Muscle of arm (tissue), 1 donor: ENCODE measurements at regions not wholly inside any gene's neighbourhood (a gene's known extent, or its start where the extent isn't known, plus 50 kb on each side); places are given as distances from the start of the nearest gene placed in this dataset.
"Not testable (repeated sequence)": the region's sequence is repeated elsewhere in the genome, so short reads cannot be mapped to it uniquely, and the experiment has no call there.

Source experiments
- DNase-seq: peaks from one replicate; pipeline ENCODE4 v3.0.0-alpha.2; 2013

DNA sequence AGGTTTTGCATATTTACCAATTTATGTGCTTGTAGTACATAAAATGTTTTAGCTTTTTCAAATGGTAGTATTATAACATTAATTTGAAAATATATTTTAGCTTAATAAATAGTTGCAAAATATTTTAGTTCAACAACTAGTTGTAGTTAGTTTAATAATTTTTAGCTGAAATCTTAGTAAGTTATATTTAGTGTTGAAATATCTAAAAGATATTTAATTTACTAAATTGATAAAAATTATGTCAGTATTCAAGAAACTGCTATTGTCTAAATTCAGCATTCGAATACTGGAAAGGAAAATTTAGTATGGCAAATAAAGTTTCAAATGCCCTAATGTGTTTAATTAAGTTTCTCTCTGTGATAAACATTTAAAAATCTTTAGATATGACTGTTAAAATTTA, 754.5 kb upstream of the MIR17HG start:
- no peak for DNase-seq

DNA sequence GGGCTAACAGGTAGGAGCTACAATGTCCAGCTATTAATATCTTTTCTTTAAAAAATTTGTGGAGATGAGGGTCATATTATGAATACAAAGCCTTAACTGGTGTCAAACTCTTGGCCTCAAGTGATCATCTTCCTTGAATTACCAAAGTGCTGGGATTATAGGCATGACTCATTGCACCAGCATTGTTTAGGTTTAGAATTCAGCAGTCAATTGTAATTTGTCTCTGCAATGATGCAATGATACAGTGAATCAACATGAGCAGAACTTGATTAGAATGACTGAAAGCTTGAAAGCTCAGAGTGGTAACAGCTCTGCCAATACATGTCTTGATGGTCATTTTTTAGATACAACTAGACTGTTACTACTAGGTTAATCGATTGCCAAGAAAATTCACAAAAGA, 752.8 kb upstream of the MIR17HG start:
- DNase-seq = no peak

DNA sequence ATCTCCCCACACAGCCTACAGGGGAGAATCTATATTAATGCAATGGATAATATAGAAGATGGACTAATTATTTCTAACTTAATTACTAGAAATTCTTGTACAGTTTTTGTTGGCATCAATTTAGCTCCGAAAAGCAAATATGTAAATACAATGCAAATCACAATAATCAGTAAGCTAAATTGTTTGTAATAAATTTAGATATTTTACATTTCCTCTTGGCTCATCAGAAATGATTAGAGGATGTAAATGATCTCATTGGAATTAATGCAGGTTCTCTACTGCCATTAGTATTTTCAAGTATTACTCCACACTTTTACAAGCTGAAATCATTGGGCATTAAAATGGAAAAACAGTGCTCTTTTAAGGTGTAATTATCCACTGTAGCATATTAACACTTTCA, 741.8 kb upstream of the MIR17HG start:
- no peak for DNase-seq

DNA sequence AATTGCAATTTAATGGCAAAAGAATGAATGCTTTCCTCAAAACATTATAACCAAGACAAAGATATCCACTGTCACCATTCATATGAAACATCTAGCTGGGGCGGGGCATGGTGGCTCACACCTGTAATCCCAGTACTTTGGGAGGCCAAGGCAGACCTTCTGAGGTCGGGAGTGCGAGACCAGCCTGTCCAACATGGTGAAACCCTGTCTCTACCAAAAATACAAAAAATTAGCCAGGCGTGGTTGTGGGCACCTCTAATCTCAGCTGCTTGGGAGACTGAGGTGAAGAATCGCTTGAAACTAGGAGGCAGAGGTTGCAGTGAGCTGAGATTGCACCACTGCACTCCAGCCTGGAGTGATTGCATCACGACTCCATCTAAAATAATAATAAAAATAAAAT, 740.6 kb upstream of the MIR17HG start:
- not testable (repeated sequence) for DNase-seq

DNA sequence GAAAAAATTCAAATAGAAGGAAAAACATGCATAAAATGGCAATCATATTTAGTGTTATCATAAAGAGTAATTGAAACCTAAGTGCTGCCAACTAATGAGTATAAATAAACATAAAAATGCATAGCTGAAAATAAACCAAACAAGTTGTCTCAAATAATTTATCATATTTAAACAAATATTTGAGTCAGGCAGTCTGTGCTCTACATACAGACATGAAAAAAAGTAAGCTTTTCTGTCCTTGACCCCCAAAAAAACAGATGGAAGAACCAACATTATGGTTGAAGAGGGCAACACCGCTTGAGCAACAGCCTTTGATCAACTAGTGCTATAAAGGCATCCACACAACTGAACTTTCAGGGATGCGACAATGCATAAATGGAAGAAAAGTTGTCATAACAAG, 735.1 kb upstream of the MIR17HG start:
- no peak for DNase-seq

DNA sequence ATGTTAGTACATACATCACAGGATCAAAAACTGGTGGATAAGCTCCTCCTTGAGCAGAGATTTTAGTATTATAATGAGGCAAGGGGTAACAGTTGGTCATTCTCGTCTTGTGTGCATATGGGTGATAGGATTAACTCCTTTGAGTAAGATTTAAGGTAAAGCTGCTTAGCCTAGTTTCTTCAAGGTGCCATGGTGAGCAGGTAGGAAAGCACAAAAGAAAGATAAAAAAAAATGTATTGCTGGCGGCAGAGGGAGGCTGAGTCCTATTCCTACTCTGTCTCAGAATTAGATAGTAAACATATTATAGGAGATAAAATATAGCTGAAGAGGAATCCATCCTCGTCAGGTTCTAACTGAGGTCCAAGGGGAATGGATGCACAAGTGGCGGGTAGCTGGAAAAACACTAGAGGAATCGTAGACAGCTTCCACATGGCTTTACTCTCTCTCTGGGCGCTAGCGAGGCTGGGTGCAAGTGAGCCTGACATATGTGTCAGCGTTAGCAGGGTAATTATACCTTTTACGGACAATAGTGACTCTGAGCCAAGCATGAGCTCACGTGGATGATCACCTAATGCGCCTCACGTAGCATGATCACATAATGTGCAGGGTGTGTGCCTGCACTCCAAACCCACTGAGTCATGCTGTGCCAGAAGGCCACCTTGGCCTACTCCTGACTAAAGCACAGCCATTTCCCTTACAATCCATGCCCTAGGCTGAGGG, 734.3 kb upstream of the MIR17HG start:
- DNase-seq = no peak

DNA sequence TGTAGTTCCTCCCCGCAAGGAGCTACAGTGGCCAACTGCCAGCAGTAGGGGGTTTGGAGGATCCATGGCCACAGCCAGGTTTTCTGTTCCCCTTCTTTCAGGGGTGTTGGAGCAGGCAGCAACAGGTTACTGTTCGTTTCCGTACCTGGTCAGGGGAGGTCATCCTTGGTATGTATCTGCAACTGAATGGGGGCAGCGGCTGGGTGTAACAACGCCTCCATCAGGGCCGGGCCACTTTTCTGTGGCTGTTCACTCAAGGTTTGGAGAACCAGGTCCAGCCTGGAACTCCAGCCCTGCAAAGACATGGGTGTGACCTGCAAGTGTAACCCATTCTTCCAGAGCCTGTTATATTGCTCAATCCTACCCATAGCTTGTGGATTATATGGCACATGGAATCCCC, 732.3 kb upstream of the MIR17HG start:
- DNase-seq = no peak

DNA sequence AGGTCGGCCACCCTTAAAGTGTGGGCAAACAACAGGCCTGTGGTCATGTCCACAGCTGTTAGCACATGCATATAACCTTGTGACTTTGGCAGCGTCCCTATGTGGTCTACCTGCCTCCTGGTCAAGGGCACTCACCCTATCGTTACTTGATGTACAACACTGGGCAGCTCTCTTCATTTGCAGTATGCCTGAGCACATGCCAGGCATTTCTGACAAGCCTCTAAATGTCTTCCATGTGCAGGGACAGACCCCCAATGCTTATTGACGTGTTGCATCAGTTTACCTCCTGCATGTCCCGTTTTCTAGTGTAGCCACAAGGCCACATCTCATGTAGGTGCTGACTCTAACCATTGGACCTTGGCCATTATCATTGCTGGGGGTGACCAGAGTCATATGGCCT, 731.7 kb upstream of the MIR17HG start:
- DNase-seq = no peak

DNA sequence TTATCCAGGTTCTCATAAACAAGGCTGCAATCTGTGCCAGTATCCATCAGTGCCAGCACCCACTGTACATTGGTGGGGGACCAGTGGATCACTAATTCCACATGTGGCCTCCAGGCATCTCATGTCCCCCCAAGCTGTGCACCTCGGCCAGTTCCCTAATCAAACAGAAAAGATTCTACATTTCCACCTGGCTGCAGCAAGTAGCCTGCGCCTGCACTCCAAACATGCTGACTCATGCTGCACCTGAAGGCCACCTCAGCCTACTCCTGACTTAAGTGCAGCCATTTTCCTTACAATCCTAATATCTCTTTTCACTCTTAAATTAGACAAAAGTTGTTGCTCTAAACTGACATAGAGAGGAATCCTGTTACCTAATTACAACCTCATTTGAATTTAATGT, 729.4 kb upstream of the MIR17HG start:
- DNase-seq = no peak

DNA sequence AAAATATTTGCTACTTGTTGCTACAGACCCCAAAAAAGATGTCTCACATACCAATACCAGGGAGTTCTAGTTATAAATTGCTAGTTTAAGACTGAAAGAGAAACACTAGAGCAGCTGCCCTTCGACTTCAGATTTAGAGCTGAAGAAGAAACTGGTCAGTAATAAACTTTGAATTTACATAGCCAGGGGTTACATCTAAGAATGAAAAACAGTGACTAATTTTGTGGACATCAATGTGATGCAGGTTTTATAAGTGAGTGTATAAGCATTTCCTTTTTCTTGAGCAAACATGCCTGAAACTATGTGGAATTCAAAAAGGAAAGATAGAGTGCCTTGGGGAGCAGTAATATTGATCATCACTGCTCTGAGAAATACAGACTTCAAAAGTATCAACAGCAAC, 724.9 kb upstream of the MIR17HG start:
- DNase-seq = no peak

DNA sequence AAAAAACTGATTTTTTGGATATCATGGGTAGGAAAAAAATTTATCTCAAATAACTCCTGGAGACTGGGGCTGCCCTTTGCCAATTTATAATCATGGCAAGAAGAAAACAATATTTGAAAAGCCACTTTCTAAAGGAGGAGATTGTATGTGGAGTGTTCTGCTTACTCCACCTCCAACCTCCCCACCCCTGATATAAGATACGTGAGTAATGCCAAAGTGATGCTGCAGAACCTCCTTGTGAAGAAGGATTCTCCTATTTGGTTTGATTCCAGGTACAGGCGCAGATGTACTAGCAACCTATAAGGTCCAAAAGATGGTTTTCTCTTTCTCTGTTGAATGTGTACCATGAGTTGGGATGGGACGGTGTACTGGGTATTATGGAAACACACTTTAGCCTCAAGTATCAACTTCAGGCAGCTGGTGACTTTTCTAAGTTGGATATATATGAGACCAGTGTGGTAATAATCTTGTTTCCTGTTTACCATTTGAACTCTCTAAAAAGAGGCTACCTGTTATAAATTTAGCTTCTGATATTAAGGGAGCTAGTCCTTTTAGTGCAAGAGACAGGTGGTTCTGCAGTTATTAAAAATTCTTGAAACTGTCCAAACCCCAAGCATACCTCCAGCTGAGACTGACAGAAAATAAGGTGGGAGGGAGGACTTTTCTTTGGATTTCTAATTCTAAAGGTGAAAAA, 724.0 kb upstream of the MIR17HG start:
- no peak for DNase-seq

DNA sequence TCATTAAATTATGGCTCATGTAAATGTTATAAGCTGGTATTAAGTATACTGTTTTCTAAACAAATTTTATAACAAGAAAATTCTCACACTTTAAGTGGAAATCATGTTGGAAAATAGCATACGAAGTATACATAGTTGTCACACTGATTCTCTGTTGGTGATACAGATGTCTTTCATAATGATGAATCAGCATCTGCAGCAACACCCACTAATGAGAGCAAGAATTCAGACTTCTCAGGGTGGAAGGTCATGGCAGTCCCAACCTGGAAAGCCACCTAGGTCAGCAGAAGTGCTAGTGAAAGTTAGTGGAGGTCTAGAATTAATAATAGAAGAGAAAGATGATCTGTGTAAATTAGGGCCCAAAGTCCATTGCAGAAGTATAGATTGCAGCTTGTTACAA, 719.7 kb upstream of the MIR17HG start:
- no peak for DNase-seq

DNA sequence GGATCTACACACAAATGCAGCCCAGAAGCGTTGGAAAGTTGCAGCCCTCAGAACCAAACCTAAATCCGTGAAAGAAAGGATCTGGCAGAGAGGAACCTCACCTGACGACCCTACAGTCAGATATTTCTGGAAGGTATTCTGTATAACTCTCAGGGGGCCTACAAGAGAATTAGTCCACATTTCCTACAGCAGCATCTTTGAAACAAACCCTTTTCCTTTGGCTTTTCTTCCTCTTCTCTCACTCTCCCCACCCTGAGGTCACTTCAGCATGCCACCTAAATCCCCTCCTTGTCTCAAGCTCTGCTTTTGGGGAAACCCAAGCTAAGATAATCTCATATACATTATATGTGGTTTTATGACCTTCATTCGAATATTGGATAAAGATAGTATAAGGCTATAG, 719.0 kb upstream of the MIR17HG start:
- DNase-seq = no peak

DNA sequence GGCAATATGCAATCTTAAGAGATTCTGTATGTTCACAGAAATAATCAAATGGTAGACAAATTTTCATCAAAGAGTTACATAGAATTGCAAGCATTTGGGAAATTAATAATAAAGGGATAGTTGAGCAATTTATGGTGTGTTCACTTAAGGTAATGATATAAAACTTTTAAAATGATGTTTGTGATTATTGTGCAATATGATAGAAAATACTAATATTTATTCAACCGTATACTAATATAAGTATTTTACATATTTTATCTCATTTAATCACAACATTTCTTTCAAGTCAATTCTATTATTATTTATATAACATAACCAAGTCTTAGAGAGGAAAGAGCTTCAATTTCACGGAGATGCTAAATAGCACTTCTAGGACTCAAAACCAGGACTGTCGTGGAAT, 716.8 kb upstream of the MIR17HG start:
- no peak for DNase-seq

DNA sequence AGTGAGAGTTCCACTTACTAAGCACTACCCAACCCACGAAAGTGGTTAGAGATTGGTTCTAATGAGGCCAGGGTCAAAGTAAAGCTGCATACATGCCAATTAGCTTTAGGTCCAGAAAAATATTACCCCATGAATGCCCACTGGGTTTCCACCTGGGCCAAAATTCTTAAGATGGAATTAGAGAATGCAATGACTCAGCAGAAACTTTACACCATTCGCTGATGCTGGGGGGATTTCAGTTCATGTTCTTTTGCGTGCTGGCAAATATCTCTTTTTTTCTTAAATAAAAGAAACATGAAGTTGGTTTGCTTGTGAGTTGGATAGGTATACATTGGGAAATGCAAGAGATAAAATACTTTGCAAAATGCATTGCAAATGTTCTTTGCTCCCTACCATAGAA, 715.3 kb upstream of the MIR17HG start:
- DNase-seq = no peak

DNA sequence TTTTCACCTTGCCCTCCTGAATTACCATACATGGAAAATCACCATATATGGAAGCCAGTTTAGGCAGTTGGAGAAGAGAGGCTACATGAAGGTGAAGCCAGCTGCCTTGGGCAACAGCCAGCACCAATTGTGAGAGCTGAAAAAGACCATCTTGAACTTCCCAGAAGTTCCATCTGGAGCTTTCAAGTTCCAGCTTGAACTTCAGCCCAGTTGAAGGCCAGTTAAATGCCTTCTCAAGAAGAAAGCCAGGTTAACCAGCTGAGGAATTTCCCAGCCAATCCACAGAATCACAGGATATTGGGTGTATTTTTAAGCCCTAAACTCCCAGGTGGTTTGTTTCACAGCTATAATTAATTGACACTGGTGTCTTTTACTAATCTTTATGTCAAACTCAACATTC, 713.6 kb upstream of the MIR17HG start:
- DNase-seq = no peak

DNA sequence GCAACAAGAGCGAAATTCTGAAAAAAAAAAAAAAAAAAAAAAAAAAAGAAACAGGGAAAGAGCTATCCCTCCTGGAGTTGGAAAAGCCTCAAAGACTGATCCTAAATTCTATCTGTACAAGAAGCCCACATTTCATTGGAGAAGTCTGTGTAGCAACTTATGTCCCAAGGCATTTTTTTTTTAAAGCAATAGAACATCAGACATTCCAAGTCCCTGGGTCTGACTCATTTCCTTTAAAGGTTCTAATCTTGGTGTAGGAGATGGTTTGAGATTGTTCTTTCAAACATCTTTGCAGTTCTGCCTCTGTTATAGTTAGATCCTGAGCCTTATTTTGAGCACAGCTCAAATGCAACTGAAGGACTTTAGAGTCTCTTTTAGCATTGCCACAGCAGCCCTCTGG, 706.5 kb upstream of the MIR17HG start:
- DNase-seq = no peak

DNA sequence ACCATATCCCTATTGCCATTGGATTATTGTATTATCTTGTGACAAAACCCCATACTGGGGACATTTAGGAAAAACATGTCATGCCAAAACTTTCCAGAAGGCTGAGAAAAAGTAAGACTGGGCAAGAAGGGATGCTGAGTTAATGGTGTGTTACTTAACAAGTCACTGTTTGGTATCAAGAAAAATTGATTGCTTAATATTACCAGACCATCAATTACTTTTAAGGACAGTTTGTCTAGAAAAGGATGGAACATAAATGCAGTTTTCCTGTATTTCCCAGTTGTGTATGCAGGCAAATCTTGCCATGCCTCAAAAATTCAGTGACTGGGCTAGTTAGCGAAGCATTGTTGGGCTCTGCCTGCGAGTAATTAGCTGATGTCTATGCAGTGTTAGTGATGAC, 705.6 kb upstream of the MIR17HG start:
- no peak for DNase-seq

DNA sequence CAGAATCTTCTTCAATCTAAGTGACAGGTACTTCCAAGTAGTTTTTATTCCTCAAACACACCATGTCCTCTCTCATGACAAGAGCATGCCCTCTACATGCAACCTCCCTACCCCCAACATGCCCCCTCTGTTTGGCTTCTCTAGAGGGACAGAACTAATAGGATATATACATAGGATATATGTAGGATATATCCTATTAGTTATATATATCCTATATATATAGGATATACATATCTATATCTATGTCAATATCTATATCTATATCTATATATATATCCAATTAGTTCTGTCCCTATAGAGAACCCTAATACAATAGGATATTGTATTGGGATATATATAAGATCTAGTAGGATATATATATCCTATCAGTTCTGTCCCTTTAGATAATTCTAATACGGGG, 701.9 kb upstream of the MIR17HG start:
- no peak for DNase-seq

DNA sequence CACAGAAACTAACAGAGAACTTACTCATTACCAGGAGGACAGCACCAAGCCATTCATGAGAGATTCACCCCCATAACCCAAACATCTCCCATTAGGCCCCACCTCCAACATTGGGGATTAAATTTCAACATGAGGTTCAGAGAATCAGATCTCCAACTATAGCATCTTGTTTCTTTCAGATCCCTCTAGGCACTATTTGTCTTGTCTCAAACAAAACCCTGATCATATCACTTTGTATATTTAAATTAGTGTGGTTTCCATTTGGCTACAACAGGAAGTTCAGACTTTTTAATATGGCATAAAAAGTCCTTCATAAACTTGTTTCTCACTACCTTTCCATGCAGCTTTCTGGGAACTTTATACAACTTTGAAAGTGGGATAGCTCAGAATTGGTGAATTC, 699.0 kb upstream of the MIR17HG start:
- no peak for DNase-seq

DNA sequence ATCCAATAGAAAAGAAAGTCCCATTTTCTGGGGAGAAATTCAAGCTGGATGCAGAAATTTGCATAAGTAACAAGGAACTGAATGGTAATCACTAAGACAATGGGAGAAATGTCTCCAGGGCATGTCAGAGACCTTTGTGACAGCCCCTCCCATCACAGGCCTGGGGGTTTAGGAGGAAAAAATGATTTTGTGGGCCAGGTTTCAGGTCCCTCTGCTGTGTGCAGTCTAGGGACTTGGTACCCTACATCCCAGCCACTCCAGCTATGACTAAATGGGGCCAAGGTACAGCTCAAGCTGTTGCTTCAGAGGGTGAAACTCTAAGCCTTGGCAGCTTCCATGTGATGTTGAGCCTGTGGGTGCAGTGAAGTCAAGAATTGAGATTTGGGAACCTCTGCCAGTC, 695.5 kb upstream of the MIR17HG start:
- DNase-seq = no peak

DNA sequence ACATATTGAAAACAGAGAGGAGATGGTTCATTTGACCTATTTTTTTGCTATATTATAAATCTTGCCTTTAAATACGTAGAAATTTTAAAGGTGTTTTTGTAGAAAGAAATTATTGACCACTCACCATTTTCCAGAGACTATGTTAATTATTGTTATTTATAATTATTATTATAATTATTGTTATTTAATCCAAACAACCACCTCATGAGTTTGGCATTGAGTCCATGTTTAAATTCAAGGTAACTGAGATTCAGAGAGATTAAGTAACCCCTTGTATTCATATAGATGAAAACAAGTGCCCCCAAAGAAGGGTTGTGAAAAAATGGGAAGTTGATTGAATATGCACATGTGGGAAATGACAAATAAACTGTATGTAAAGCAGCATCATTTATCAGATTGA, 692.5 kb upstream of the MIR17HG start:
- DNase-seq = no peak

DNA sequence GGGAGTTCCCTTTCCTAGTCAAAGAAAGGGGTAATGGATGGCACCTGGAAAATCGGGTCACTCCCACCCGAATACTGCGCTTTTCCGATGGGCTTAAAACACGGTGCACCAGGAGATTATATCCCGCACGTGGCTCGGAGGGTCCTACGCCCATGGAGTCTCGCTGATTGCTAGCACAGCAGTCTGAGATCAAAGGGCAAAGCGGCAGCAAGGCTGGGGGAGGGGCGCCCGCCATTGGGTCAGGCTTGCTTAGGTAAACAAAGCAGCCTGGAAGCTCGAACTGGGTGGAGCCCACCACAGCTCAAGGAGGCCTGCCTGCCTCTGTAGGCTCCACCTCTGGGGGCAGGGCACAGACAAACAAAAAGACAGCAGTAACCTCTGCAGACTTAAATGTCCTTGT, 683.3 kb upstream of the MIR17HG start:
- DNase-seq = not testable (repeated sequence)

DNA sequence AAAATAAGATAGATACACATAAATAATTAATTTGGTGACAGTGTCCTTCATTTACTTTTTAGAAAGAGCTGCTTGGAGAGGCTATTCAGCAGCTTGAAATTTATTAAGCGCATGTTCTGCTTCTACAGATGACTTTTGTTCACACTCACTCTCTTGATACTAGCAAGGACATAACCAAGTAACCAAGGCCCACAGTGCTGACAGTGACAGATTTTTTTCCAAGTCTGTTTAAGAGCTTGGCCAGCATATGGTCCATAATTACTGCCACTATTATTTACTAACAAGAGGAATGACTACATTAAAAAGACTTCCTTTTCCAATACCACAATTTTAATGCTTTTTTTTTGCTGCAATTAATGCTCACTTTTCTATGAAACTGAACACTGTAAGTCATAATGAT, 673.7 kb upstream of the MIR17HG start:
- DNase-seq = no peak
